SK-N-MC (cell line): ENCODE measurements at regions not wholly inside any gene's neighbourhood (a gene's known extent, or its start where the extent isn't known, plus 50 kb on each side); places are given as distances from the start of the nearest gene placed in this dataset.

Experiments used
- EZH2 ChIP-seq: fragments of 200-600 bp; sonication (generic); IDR thresholded peaks from one replicate; pipeline ENCODE4 v1.6.1; 2017; ENCODE audit warnings: antibody characterized with exemption
- POLR2AphosphoS5 ChIP-seq: IDR thresholded peaks from 2 replicates; pipeline ENCODE4 v1.6.1; 2012; ENCODE audit warnings: mild to moderate bottlenecking, low read depth, low read length, borderline replicate concordance

DNA sequence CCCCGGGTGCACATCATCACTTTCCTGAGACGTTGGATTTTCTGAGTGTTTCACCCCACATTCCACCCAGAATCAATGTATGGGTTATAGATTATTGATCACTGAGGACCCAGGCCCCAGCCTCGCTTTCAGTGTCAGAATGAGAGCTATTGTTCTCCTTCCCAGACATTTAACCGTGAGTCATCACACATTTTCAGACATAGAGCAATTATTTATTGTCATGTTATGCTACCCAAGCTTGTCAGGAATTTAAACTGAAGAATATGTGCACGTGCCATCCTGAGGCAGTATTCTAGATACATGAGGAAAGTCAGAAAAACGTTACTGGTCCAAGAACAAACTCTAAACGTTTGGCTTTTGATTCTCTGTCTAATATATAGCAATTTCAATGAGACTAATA is 276.6 kb upstream of the ZNF507 start:
- TF ChIP-seq POLR2AphosphoS5 (no peak), EZH2 (no peak)
